ENCODE measurements at regions not wholly inside any gene's neighbourhood (a gene's known extent, or its start where the extent isn't known, plus 50 kb on each side); places are given as distances from the start of the nearest gene placed in this dataset.

DNA sequence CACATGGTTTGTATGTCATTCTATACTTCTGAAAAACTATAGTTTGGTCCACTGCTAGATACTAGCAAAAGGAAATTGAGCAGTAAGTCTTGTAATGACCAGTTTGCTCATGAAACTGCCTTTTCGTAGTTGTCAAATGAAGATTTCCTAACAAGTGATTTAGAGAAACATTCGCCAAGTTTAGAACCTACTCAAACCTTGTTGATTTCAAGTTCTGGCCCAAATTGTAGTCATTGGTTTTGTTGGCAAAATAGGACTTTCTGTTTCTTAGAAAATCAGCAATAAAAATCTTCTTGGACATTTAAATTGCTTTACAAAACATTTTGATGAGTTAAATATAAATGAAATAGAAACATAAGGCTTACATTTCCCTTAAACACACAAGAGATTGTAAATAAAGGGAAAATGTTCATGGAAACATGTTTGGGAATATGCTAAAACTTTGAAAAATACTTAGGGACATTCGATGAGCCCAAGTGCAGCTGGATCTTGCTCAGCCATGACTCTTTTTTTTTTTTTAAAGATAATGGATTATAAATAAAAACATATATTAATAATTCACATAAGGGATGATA, 178.5 kb upstream of the LYPLAL1 start:
- Mint-ChIP-seq H3K27me3 (ENCODE audit: insufficient read depth) (no peaks in the 10 kb centered on the region), H3K27ac (no peak overlapping the region), H3K36me3 (ENCODE audit: low read depth) (no peaks in the 10 kb centered on the region), H3K4me3 (no peak overlapping the region), H3K4me1 (peaks cover 4% of the 10 kb centered on the region), H3K9me3 (no peaks in the 10 kb centered on the region)
- Histone ChIP-seq H3K9me3 (ENCODE audit: control insufficient read depth, low read length) (no peaks in the 10 kb centered on the region), H3K36me3 (ENCODE audit: control insufficient read depth, insufficient read depth, low read length) (no peaks in the 10 kb centered on the region), H3K9ac (ENCODE audit: extremely low read depth, low read length, poor library complexity, severe bottlenecking) (no peak overlapping the region), H3K27ac (ENCODE audit: low read depth, low read length) (no peak overlapping the region), H3K27me3 (ENCODE audit: control insufficient read depth, insufficient read depth, low read length, poor library complexity, severe bottlenecking) (no peaks in the 10 kb centered on the region), H3K4me1 (ENCODE audit: control insufficient read depth, insufficient read depth, low read length) (no peaks in the 10 kb centered on the region), H3K4me3 (ENCODE audit: low read length) (no peak overlapping the region)
- DNase-seq: no peak
- WGBS, 2 experiments (ENCODE audit: insufficient coverage in 1 of 2, insufficient read length in 1 of 2): 94 to 96% methylated on average over 2 to 3 of the region's 3 CpGs
- TF ChIP-seq CTCF (conservative IDR thresholded peaks at IDR 0.05): peak; percentile 16

DNA sequence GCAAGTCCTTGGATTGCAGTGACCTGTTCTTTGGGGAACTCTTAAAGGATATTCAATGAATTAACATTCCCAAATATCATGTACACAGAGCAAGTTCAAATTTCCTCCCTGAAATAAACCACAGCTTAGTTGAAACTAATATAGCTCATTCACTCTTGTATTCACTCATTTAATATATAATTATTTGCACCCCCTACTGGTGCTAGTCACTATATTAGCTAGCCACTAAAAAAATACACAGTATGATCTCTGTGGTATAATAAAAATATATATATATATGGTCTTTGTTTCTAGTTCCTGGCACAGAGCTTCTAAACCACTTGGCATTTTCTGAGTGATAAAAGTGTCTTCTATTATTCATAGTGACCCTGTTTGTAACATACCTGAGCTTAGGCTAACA, 177.3 kb upstream of the LYPLAL1 start:
- no peaks in the 10 kb centered on the region for H3K4me1 Mint-ChIP-seq
- H3K36me3 Mint-ChIP-seq (ENCODE audit: low read depth): no peaks in the 10 kb centered on the region
- H3K27ac ChIP-seq (ENCODE audit: low read depth, low read length): no peak overlapping the region
- H3K4me1 ChIP-seq (ENCODE audit: control insufficient read depth, insufficient read depth, low read length): no peaks in the 10 kb centered on the region
- H3K27ac Mint-ChIP-seq: no peak overlapping the region
- H3K9me3 Mint-ChIP-seq: no peaks in the 10 kb centered on the region
- H3K9me3 ChIP-seq (ENCODE audit: control insufficient read depth, low read length): no peaks in the 10 kb centered on the region
- no peaks in the 10 kb centered on the region for H3K27me3 ChIP-seq (ENCODE audit: control insufficient read depth, insufficient read depth, low read length, poor library complexity, severe bottlenecking)
- no peak overlapping the region for H3K4me3 Mint-ChIP-seq
- no peak for DNase-seq
- H3K36me3 ChIP-seq (ENCODE audit: control insufficient read depth, insufficient read depth, low read length): no peaks in the 10 kb centered on the region
- no peak overlapping the region for H3K9ac ChIP-seq (ENCODE audit: extremely low read depth, low read length, poor library complexity, severe bottlenecking)
- TF ChIP-seq CTCF (conservative IDR thresholded peaks at IDR 0.05): peak; percentile 28
- no peaks in the 10 kb centered on the region for H3K27me3 Mint-ChIP-seq (ENCODE audit: insufficient read depth)
- H3K4me3 ChIP-seq (ENCODE audit: low read length): no peak overlapping the region

GRCh38 chr1:219000005-219000404, 173.7 kb upstream of the LYPLAL1 start:
- H3K9me3 ChIP-seq (ENCODE audit: control insufficient read depth, low read length): peaks cover 2% of the 10 kb centered on the region
- H3K27me3 Mint-ChIP-seq (ENCODE audit: insufficient read depth): no peaks in the 10 kb centered on the region
- no CpG with 5 or more reads among the region's 1 CpG for WGBS, 2 experiments (ENCODE audit: insufficient coverage in 1 of 2, insufficient read length in 1 of 2)
- no peaks in the 10 kb centered on the region for H3K4me1 Mint-ChIP-seq
- H3K4me3 ChIP-seq (ENCODE audit: low read length): no peak overlapping the region
- DNase-seq: no peak
- no peaks in the 10 kb centered on the region for H3K36me3 ChIP-seq (ENCODE audit: control insufficient read depth, insufficient read depth, low read length)
- H3K4me1 ChIP-seq (ENCODE audit: control insufficient read depth, insufficient read depth, low read length): no peaks in the 10 kb centered on the region
- no peak overlapping the region for H3K9ac ChIP-seq (ENCODE audit: extremely low read depth, low read length, poor library complexity, severe bottlenecking)
- no peaks in the 10 kb centered on the region for H3K27me3 ChIP-seq (ENCODE audit: control insufficient read depth, insufficient read depth, low read length, poor library complexity, severe bottlenecking)
- TF ChIP-seq CTCF (conservative IDR thresholded peaks at IDR 0.05): no peak
- no peak overlapping the region for H3K27ac ChIP-seq (ENCODE audit: low read depth, low read length)
- peaks cover 4% of the 10 kb centered on the region for H3K9me3 Mint-ChIP-seq
- no peaks in the 10 kb centered on the region for H3K36me3 Mint-ChIP-seq (ENCODE audit: low read depth)
- H3K4me3 Mint-ChIP-seq: no peak overlapping the region
- no peak overlapping the region for H3K27ac Mint-ChIP-seq

Measured in endodermal cell (in vitro differentiated cells).